Ascending aorta (tissue), 2 donors: ENCODE measurements at regions not wholly inside any gene's neighbourhood (a gene's known extent, or its start where the extent isn't known, plus 50 kb on each side); places are given as distances from the start of the nearest gene placed in this dataset.

Experiments used
- DNase-seq, 2 donors: peaks; one replicate each; pipeline ENCODE4 v3.0.0-alpha.2; 2019; ENCODE audit warnings: low spot score in 2 of 2
- H3K27ac ChIP-seq, 2 donors: fragments of 200-600 bp; sonication (generic); one replicate each; pipeline ENCODE4 v1.5.1; 2016 to 2017; ENCODE audit warnings: mild to moderate bottlenecking in 1 of 2
- H3K27me3 ChIP-seq: fragments of 200-600 bp; sonication (generic); one replicate; pipeline ENCODE4 v1.5.1; 2017
- H3K36me3 ChIP-seq, 2 donors: fragments of 200-600 bp; sonication (generic); one replicate each; pipeline ENCODE4 v1.5.1; 2016
- H3K4me1 ChIP-seq, 2 donors: fragments of 200-600 bp; sonication (generic); one replicate each; pipeline ENCODE4 v1.5.1; 2016 to 2017; ENCODE audit warnings: mild to moderate bottlenecking in 1 of 2
- H3K4me3 ChIP-seq, 2 donors: fragments of 200-600 bp; sonication (generic); one replicate each; pipeline ENCODE4 v1.5.1; 2016 to 2017; ENCODE audit warnings: mild to moderate bottlenecking in 1 of 2
- H3K9me3 ChIP-seq, 2 donors: fragments of 200-600 bp; sonication (generic); one replicate each; pipeline ENCODE4 v1.5.1; 2016
- intact Hi-C: fragments of 100-400 bp; cut with DNase I; formaldehyde crosslinking; loops from one replicate; pipeline ENCODE4 v1.15.1; 2023
- TF ChIP-seq, protein P1 (sequence below), 3 experiments: fragments of 200-600 bp in 2 of 3; fragments of 450-650 bp in 1 of 3; sonication (generic) in 2 of 3; IDR thresholded peaks; one replicate each; pipeline ENCODE4 v1.5.1; 2016 to 2019; ENCODE audit warnings: antibody characterized with exemption in 3 of 3, mild to moderate bottlenecking in 1 of 3, moderate library complexity in 1 of 3

DNA sequence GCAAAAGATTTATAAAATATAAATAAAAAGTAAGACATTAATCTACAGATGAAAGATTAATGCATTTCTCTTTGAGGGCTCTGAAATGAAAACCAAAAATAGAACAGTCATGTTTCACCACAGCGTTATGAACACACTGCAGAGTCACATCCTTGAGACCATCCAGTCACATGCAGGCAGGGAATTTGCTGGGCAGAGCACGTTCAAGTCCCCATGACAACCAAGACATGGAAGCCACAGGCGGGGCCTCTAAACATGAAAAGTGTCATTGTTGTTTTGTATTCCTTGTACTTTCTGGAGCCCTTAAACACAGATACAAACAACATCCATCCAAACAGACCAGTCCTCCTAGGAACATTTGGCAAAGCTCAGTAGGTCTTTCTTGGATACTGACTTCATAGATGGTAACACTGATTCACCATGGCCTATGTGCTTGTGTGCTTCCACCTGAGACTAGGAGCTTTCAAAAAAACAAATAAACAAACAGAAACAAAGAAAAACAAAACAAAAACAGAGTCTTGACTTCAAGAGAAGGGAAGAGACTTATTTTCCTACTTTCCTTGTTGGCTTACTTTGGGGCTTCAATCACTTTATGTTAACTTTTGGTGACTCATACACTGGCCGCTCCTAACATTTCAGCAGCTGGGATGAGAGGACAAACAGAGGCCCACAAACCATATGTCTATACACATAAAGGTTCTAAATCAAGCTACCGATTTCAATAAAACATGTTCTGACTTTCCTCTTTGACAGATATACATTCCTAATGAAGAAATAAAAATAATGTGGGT, 99.5 kb upstream of the CCDC85A start:
- Histone ChIP-seq H3K36me3 (no peaks in the 10 kb centered on the region), H3K27me3 (no peaks in the 10 kb centered on the region), H3K9me3 (no peaks in the 10 kb centered on the region), H3K4me3 (no peak overlapping the region), H3K27ac (no peak overlapping the region), H3K4me1 (no peaks in the 10 kb centered on the region)
- intact Hi-C loops = no loop called here
- DNase-seq = no peak
- TF ChIP-seq, protein P1, sequence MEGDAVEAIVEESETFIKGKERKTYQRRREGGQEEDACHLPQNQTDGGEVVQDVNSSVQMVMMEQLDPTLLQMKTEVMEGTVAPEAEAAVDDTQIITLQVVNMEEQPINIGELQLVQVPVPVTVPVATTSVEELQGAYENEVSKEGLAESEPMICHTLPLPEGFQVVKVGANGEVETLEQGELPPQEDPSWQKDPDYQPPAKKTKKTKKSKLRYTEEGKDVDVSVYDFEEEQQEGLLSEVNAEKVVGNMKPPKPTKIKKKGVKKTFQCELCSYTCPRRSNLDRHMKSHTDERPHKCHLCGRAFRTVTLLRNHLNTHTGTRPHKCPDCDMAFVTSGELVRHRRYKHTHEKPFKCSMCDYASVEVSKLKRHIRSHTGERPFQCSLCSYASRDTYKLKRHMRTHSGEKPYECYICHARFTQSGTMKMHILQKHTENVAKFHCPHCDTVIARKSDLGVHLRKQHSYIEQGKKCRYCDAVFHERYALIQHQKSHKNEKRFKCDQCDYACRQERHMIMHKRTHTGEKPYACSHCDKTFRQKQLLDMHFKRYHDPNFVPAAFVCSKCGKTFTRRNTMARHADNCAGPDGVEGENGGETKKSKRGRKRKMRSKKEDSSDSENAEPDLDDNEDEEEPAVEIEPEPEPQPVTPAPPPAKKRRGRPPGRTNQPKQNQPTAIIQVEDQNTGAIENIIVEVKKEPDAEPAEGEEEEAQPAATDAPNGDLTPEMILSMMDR (IDR thresholded peaks at IDR 0.05) = no peak

DNA sequence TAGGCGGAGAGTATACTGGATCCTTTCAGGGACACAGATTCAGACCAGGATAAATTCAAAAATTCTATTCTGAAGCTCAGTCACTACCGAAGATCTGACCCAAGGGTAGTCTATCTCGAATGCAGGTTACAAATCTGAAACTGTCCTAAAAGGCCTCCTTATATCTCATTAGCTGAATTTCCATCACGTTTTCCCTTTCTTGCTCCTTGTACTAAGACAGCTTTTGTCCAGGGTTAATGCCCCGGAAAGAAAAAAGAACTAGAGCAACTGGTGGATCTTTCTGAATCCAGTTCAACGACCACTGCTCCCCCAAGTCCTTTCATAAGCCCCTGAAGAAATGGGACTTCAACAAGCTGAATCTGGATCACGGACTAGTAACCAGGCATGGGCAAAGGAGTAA, 97.5 kb upstream of the CCDC85A start:
- intact Hi-C loops = no loop called here
- no peaks in the 10 kb centered on the region for H3K27me3 ChIP-seq
- no peaks in the 10 kb centered on the region for H3K4me1 ChIP-seq
- no peaks in the 10 kb centered on the region for H3K36me3 ChIP-seq
- H3K27ac ChIP-seq = no peak overlapping the region
- no peaks in the 10 kb centered on the region for H3K9me3 ChIP-seq
- no peak overlapping the region for H3K4me3 ChIP-seq
- no peak for DNase-seq
- TF ChIP-seq, protein P1 (IDR thresholded peaks at IDR 0.05) = no peak

DNA sequence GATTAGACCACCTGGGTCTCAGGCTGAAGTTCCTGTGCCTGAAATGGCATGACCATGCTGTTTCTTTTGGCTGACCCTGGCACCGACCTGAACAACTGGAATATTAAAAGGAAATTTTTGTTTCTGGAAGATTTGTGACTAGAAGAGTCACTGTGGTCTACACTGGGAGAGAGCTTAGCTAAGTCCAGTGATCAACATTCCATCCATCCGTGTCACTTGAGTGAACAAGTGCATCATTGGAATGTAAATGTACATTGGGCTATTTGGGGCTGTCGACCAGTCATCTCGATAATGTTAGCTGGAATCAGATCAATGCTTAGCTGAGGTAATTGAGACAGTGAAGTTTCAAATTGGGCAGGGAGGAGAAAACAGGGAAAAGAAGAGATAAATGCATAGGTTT, 95.4 kb upstream of the CCDC85A start:
- Histone ChIP-seq H3K4me1 (no peaks in the 10 kb centered on the region), H3K27ac (no peak overlapping the region), H3K27me3 (no peaks in the 10 kb centered on the region), H3K36me3 (no peaks in the 10 kb centered on the region), H3K4me3 (no peak overlapping the region), H3K9me3 (no peaks in the 10 kb centered on the region)
- no peak for DNase-seq
- intact Hi-C loops = no loop called here
- TF ChIP-seq, protein P1 (IDR thresholded peaks at IDR 0.05) = no peak

DNA sequence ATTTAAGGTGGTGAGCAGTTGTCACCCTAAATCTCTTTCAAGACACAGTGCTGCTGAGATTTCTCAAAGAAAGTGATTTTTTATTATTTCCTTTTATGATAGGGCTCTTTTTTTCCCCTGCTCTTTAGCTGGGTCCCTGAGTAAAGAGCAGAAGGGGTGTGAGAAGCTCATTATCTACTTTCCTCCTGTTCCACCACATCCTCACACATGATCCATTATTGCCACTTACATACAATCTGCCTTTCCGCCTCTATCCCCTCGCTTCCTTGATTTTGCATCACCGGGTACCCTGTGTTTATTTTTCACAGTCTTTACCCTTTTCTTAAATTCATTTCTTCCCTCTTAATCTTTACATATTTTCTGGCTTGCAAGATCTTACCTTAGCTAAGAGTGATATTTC, 93.9 kb upstream of the CCDC85A start:
- TF ChIP-seq, protein P1 (IDR thresholded peaks at IDR 0.05) = no peak

DNA sequence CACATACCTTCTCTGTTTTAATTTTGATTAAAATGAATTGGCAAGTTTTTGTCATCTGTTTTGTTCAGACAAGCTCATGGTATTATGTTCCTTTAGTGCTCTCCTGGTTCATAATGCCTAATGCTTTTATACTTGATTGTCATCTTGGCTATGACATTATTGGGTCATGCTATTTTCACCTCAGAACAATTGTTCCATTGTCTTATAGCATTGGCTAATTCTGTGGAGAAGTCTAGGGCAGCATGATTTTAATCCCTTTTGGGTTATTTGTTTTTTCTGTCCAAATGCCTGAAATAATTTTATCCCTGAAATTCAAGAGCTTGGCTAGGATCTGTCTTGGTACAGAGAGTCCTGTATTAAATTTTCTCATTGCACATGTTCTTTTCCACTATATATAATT, 83.8 kb upstream of the CCDC85A start:
- no peak overlapping the region for H3K4me3 ChIP-seq
- H3K27ac ChIP-seq = no peak overlapping the region
- H3K9me3 ChIP-seq = no peaks in the 10 kb centered on the region
- no peaks in the 10 kb centered on the region for H3K27me3 ChIP-seq
- no peaks in the 10 kb centered on the region for H3K36me3 ChIP-seq
- TF ChIP-seq, protein P1 (IDR thresholded peaks at IDR 0.05) = no peak
- DNase-seq = no peak
- intact Hi-C loops = no loop called here
- H3K4me1 ChIP-seq = no peaks in the 10 kb centered on the region

More for the DNA sequence above, 93.9 kb upstream of the CCDC85A start:
- H3K27me3 ChIP-seq = no peaks in the 10 kb centered on the region
- H3K4me1 ChIP-seq = no peaks in the 10 kb centered on the region
- intact Hi-C loops = no loop called here
- no peak overlapping the region for H3K4me3 ChIP-seq
- no peaks in the 10 kb centered on the region for H3K9me3 ChIP-seq
- no peaks in the 10 kb centered on the region for H3K36me3 ChIP-seq
- no peak for DNase-seq
- no peak overlapping the region for H3K27ac ChIP-seq
